Skeletal muscle satellite cell (primary cell): ENCODE measurements at regions not wholly inside any gene's neighbourhood (a gene's known extent, or its start where the extent isn't known, plus 50 kb on each side); places are given as distances from the start of the nearest gene placed in this dataset.
A peak's percentile ranks its signal among the peaks of the same experiment; 100 is the strongest.

Experiments
- H3K27me3 ChIP-seq: 2 replicates; pipeline ENCODE4 v1.7.0; 2013; ENCODE audit warnings: low read length; ENCODE audit not compliant: control insufficient read depth, insufficient read depth
- H3K36me3 ChIP-seq: 2 replicates; pipeline ENCODE4 v1.7.0; 2013; ENCODE audit warnings: mild to moderate bottlenecking, control low read depth, low read length; ENCODE audit not compliant: insufficient read depth
- H3K4me1 ChIP-seq: 2 replicates; pipeline ENCODE4 v1.7.0; 2013; ENCODE audit warnings: low read length; ENCODE audit not compliant: control insufficient read depth, insufficient read depth
- H3K4me2 ChIP-seq: 2 replicates; pipeline ENCODE4 v1.7.0; 2013; ENCODE audit warnings: mild to moderate bottlenecking, low read length
- H3K4me3 ChIP-seq: 2 replicates; pipeline ENCODE4 v1.7.0; 2013; ENCODE audit warnings: low read length
- H3K9ac ChIP-seq: 2 replicates; pipeline ENCODE4 v1.7.0; 2013; ENCODE audit warnings: mild to moderate bottlenecking, low read depth, low read length, moderate library complexity
- H3K9me3 ChIP-seq: replicated peaks from 2 replicates; pipeline ENCODE4 v1.7.0; 2013; ENCODE audit warnings: mild to moderate bottlenecking, control low read depth, low read length

DNA sequence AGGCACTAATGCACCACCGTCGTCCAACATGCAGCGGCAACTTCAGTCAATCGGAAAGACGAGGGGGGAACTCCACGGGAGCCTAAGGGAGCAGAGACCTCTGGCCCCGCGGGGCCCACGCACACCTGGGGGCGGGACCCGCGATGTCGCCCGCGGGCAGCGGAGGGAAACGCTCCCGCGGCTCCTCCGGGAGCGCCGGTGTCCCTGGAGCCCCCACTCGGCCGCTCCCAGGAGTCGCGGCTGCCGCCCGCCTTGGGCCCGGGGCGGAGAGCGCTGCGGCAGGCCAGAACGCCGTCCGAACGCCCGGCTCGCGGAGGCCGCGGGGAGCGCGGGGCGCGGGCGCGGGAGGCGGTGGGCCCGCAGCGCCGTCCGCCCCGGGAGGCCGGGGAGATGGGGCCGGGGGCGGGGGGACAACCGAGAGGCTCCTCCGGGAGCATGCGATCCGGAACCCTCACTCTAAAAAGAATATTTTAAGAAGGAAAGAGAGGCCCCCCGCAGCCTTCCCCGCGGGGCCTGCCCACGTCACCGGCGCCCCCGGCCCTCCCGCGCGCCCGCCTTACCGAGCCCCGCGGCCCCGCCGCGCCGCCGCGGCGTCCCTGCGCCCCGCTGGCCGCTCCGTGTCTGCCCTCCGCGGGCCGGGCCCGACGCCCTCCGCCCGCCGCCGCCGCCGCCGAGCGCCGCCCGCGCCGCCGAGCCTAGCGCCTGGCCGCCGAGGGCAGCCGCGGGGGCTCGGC is 86.6 kb upstream of the ARHGAP32 start:
- peaks cover 21% of the 10 kb centered on the region for H3K4me1 ChIP-seq
- peak overlapping the region; percentile 87 for H3K4me3 ChIP-seq
- peak overlapping the region; percentile 75 for H3K9ac ChIP-seq
- H3K9me3 ChIP-seq: no peaks in the 10 kb centered on the region
- peak overlapping the region; percentile 91 for H3K4me2 ChIP-seq
- no peaks in the 10 kb centered on the region for H3K27me3 ChIP-seq
- no peaks in the 10 kb centered on the region for H3K36me3 ChIP-seq

- Histone ChIP-seq H3K36me3 (no peaks in the 10 kb centered on the region), H3K4me1 (peaks cover 21% of the 10 kb centered on the region), H3K9me3 (no peaks in the 10 kb centered on the region), H3K27me3 (no peaks in the 10 kb centered on the region), H3K9ac (no peak overlapping the region), H3K4me2 (peak overlapping the region; percentile 91), H3K4me3 (peak overlapping the region; percentile 87)
Observed at GRCh38 chr11:129277198-129277843, 85.2 kb upstream of the ARHGAP32 start.

GRCh38 chr11:129275828-129276227 is 83.7 kb upstream of the ARHGAP32 start:
- no peaks in the 10 kb centered on the region for H3K9me3 ChIP-seq
- no peak overlapping the region for H3K4me3 ChIP-seq
- H3K4me2 ChIP-seq: no peak overlapping the region
- peaks cover 21% of the 10 kb centered on the region for H3K4me1 ChIP-seq
- no peaks in the 10 kb centered on the region for H3K36me3 ChIP-seq
- no peak overlapping the region for H3K9ac ChIP-seq
- no peaks in the 10 kb centered on the region for H3K27me3 ChIP-seq

GRCh38 chr11:129273944-129274711 is 82.0 kb upstream of the ARHGAP32 start:
- Histone ChIP-seq H3K4me3 (no peak overlapping the region), H3K36me3 (no peaks in the 10 kb centered on the region), H3K9ac (no peak overlapping the region), H3K4me2 (no peak overlapping the region), H3K27me3 (no peaks in the 10 kb centered on the region), H3K4me1 (peaks cover 9% of the 10 kb centered on the region), H3K9me3 (no peaks in the 10 kb centered on the region)

DNA sequence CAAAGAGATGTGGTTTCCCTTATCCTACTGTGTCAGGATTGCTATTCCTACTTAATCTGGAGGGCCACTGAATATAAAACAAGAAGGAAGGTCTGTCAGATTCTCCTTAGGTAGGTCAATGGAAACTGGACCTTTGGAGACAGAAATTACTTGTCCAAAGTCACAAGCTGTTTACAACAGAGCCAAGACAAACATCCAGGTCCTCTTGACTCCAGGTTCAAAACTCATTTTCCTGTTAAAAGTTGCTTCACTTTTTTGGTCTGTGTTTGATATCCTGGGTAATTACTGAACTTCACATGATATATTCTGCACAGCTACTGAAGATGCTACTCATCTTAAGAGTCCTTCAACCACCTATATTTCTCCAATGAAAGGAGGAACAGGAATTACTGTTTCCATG is 81.2 kb upstream of the ARHGAP32 start:
- Histone ChIP-seq H3K4me2 (no peak overlapping the region), H3K4me1 (peaks cover 7% of the 10 kb centered on the region)

DNA sequence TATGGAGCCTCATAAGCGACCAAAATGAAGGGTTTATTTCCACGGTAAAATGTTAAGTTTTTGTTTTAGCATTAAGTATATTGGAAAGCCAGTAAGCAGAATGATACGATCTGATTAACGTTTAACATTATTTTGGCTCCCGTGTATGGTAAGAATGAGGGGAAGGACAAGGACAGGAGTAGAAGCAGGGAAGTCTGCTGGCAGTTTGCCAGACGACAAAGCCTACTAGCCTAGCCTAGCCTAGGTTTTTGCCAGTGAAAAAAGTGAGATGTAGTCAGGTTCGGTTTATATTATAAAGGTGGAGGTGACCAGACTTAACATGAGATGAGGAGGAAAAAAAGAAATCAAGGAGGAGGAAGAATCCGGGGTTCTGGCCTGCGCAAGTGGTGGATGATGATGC is 78.9 kb upstream of the ARHGAP32 start:
- Histone ChIP-seq H3K9me3 (no peaks in the 10 kb centered on the region), H3K27me3 (no peaks in the 10 kb centered on the region), H3K36me3 (no peaks in the 10 kb centered on the region), H3K4me3 (no peak overlapping the region), H3K4me1 (no peaks in the 10 kb centered on the region), H3K9ac (no peak overlapping the region), H3K4me2 (no peak overlapping the region)

More for the DNA sequence above, 81.2 kb upstream of the ARHGAP32 start:
- no peaks in the 10 kb centered on the region for H3K9me3 ChIP-seq
- no peaks in the 10 kb centered on the region for H3K36me3 ChIP-seq
- H3K9ac ChIP-seq: no peak overlapping the region
- no peaks in the 10 kb centered on the region for H3K27me3 ChIP-seq
- H3K4me3 ChIP-seq: no peak overlapping the region

GRCh38 chr11:129270446-129270845 is 78.3 kb upstream of the ARHGAP32 start:
- Histone ChIP-seq H3K9me3 (no peaks in the 10 kb centered on the region), H3K36me3 (no peaks in the 10 kb centered on the region), H3K27me3 (no peaks in the 10 kb centered on the region), H3K9ac (no peak overlapping the region), H3K4me3 (no peak overlapping the region), H3K4me2 (no peak overlapping the region), H3K4me1 (no peaks in the 10 kb centered on the region)

DNA sequence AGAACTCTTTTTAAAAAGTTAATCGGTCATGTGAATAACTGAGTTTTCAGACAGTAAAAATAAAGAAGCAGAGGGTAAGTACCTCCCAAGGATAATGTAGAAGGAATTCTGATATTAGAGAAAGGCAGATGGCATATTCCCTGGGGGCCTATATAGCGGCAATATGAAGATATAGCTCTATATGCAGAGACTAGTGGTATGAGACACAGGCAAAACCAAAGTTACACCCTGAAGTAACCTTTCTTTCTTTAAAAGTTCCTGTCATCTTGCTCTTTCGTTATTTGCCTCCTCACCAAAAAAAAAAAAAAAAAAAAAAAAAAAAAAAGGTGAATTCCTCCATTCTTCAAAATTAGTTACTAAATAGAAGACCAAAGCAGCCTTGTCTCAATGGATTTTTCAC is 76.2 kb upstream of the ARHGAP32 start:
- no peak overlapping the region for H3K4me3 ChIP-seq
- H3K36me3 ChIP-seq: no peaks in the 10 kb centered on the region
- no peaks in the 10 kb centered on the region for H3K9me3 ChIP-seq
- H3K4me2 ChIP-seq: no peak overlapping the region
- H3K27me3 ChIP-seq: no peaks in the 10 kb centered on the region
- H3K4me1 ChIP-seq: no peaks in the 10 kb centered on the region
- H3K9ac ChIP-seq: no peak overlapping the region

DNA sequence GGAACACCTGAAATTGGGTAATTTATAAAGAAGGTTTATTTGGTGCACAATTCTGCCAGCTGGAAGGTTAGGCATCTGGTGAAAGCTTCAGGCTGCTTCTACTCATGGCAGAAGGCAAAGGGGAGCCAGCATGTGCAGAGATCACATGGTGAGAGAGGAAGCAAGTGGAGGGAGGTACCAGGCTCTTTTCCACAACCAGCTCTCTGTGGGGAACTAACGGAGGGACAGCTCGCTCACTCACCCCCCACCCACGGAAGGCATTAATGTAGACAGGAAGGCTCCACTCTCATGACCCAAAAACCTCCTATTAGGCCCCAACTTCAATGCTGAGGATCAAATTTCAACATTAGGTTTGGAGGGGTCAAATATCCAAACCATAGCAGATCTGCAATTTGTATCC is 75.6 kb upstream of the ARHGAP32 start:
- H3K36me3 ChIP-seq: no peaks in the 10 kb centered on the region
- H3K4me1 ChIP-seq: no peaks in the 10 kb centered on the region
- no peaks in the 10 kb centered on the region for H3K27me3 ChIP-seq
- no peak overlapping the region for H3K4me3 ChIP-seq
- H3K4me2 ChIP-seq: no peak overlapping the region
- no peak overlapping the region for H3K9ac ChIP-seq
- H3K9me3 ChIP-seq: no peaks in the 10 kb centered on the region

DNA sequence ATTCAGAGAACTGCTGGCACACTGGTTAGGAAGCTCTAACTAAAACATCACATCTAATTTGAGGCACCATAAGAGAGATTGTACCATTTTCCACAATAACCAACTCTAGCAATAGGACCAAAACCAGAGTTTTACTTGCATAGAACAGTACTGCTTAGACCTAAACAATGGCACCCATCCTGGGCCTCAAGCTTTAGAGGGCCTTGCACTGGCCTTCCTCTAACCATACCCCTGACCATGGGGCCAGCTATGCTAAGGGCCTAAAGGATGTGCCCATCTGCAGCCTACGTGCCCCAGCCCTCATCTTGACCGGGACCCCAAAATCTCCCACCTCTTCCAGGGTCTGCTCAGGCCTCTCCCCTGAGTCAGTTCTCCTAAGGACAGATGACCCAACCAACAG is 74.4 kb upstream of the ARHGAP32 start:
- Histone ChIP-seq H3K4me2 (no peak overlapping the region), H3K9ac (no peak overlapping the region), H3K36me3 (no peaks in the 10 kb centered on the region), H3K4me3 (no peak overlapping the region), H3K27me3 (no peaks in the 10 kb centered on the region), H3K9me3 (no peaks in the 10 kb centered on the region), H3K4me1 (no peaks in the 10 kb centered on the region)

DNA sequence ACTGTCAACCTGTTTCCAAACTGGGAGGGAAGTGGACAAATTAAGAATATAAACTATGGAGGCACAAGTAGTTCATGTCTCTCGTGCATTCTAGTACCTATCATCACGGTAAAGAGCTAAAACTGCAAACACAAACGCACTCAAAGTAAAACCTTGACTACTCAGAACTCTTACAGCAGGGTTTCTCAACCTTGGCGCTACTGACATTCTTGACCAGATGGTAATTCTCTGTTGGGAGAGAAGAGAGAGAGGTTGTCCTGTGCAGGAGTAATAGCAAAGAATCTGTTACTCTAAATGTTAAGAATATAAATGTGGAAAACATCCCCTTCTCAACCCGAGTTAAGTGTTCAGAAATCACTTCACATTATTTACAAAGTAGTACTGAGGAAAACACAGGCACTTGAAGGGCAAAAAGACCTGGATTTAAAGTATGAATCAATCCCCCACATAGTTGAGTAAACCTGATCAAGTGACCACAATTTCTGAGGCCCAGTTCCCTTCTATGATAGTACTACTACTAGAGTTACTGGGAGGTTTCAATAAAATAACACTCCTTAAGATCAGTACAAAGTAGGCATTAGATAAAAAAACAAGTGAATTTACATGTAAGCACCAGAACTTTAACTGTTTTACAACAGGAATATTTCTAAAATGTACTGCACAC is 73.1 kb upstream of the ARHGAP32 start:
- Histone ChIP-seq H3K27me3 (no peaks in the 10 kb centered on the region), H3K4me3 (no peak overlapping the region), H3K9me3 (no peaks in the 10 kb centered on the region), H3K9ac (no peak overlapping the region), H3K4me2 (no peak overlapping the region), H3K4me1 (no peaks in the 10 kb centered on the region), H3K36me3 (no peaks in the 10 kb centered on the region)
